Pulmonary artery endothelial cell (primary cell): ENCODE measurements at regions not wholly inside any gene's neighbourhood (a gene's known extent, or its start where the extent isn't known, plus 50 kb on each side); places are given as distances from the start of the nearest gene placed in this dataset.

Source experiments
- DNase-seq: peaks from one replicate; pipeline ENCODE4 v3.0.0-alpha.2; 2011; ENCODE audit warnings: low read depth, low spot score

GRCh38 chr2:219995991-219996765 lies 368.7 kb downstream of the SLC4A3 start:
- no peak for DNase-seq

GRCh38 chr2:219997341-219997851 lies 370.0 kb downstream of the SLC4A3 start:
- no peak for DNase-seq

GRCh38 chr2:219998107-219998506 lies 370.7 kb downstream of the SLC4A3 start:
- DNase-seq: no peak

- DNase-seq: no peak
Measured at GRCh38 chr2:219998714-219999227, 371.3 kb downstream of the SLC4A3 start.

GRCh38 chr2:220000080-220000479 lies 372.6 kb downstream of the SLC4A3 start:
- DNase-seq: no peak

GRCh38 chr2:220000586-220000985 lies 373.2 kb downstream of the SLC4A3 start:
- DNase-seq: no peak

GRCh38 chr2:220001751-220002150 lies 374.3 kb downstream of the SLC4A3 start:
- DNase-seq: no peak

- DNase-seq: no peak
Measured at GRCh38 chr2:220002251-220002650, 374.8 kb downstream of the SLC4A3 start.

- no peak for DNase-seq
Measured at GRCh38 chr2:220002699-220003098, 375.3 kb downstream of the SLC4A3 start.

- DNase-seq: no peak
Measured at GRCh38 chr2:220005362-220005761, 377.9 kb downstream of the SLC4A3 start.

- DNase-seq: no peak
Measured at GRCh38 chr2:220006152-220006621, 378.8 kb downstream of the SLC4A3 start.

GRCh38 chr2:220011859-220012258 lies 384.4 kb downstream of the SLC4A3 start:
- no peak for DNase-seq

- DNase-seq: no peak
Measured at GRCh38 chr2:220014961-220015360, 387.5 kb downstream of the SLC4A3 start.

- no peak for DNase-seq
Measured at GRCh38 chr2:220015576-220015975, 388.1 kb downstream of the SLC4A3 start.

GRCh38 chr2:220025207-220025606 lies 397.8 kb downstream of the SLC4A3 start:
- DNase-seq: no peak

- no peak for DNase-seq
Measured at GRCh38 chr2:220029013-220029412, 401.6 kb downstream of the SLC4A3 start.

GRCh38 chr2:220033546-220033945 lies 406.1 kb downstream of the SLC4A3 start:
- no peak for DNase-seq

- DNase-seq: no peak
Measured at GRCh38 chr2:220034426-220035130, 407.1 kb downstream of the SLC4A3 start.

- DNase-seq: no peak
Measured at GRCh38 chr2:220036431-220036830, 409.0 kb downstream of the SLC4A3 start.

- DNase-seq: no peak
Measured at GRCh38 chr2:220040346-220040745, 412.9 kb downstream of the SLC4A3 start.

- no peak for DNase-seq
Measured at GRCh38 chr2:220041447-220041846, 414.0 kb downstream of the SLC4A3 start.
